ENCODE measurements at regions not wholly inside any gene's neighbourhood (a gene's known extent, or its start where the extent isn't known, plus 50 kb on each side); places are given as distances from the start of the nearest gene placed in this dataset.
A peak's percentile ranks its signal among the peaks of the same experiment; 100 is the strongest.

DNA sequence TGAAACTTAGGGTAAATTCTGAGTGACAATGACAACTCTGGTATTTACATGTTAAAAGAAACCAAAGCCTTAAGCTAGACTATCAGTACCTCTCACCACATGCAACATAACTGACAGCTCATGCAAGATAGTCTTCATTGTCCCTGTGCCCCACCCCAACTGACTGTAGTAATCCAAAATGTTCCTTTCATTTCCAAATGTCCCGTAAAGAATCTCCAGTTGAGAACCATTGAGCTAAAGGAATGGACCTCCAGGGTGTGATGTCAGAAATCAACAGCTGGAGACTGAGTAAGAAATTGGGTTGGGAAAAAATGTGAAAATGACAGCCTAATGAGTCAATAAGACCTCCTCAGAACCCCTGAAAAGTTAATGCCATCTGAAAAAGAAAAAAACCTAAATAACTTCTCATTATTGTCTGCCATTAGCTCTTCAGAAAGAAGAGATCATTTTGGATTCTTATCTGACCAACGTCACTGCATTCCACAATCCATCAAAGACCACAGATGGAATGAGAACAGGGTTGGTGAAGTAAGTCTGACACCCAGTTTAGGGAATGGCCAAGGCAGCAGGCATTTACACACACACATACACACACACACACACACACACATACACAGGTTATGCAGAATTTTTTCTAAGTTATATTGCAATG lies 51.7 kb upstream of the ACVR2A start:
- peak; percentile 26 for DNase-seq (ENCODE audit: low spot score)

DNA sequence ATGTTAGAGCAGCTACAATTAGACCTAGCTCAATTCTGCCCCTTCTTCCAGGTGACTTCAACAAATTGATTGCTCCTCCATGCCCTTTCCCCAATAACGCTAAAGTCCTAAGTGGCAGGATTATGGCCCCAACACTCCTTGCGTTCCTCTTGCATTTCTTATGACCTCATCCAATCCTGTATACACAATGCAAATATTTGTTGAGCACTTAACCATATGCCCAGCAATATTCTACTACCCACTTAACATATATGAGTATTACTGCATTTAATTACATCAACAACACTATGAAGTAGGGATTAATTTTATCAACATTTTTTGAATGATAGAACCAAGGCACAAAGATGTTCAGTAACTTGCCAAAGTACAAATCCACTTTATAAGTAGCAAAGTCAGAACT lies 54.2 kb upstream of the ACVR2A start:
- no peak for DNase-seq (ENCODE audit: low spot score)

GRCh38 chr2:147789720-147790119 lies 55.1 kb upstream of the ACVR2A start:
- no peak for DNase-seq (ENCODE audit: low spot score)

DNA sequence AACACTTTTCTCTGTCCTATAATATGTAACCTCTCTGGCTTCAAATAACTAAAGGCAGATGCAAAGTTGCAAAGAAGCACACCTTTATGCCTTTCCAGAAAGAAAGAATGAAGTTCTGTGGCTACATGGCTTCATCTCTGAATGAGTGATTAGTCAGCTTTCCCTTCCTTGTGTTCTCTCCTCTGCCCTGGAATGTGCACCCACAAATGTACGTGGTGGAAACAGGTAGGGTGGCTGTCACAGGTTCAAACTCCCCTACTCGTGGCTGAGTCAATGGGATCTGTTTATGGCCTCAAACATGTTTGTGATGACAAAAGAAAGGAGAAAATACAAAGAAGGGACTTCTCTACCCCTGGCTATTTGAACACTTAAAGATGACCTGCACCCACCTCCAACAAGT lies 55.5 kb upstream of the ACVR2A start:
- DNase-seq (ENCODE audit: low spot score): peak; percentile 37

GRCh38 chr2:147782141-147782930 lies 62.5 kb upstream of the ACVR2A start:
- DNase-seq (ENCODE audit: low spot score): peak; percentile 63

- DNase-seq (ENCODE audit: low spot score): no peak
These were observed 65.4 kb upstream of the ACVR2A start for GRCh38 chr2:147779440-147779839.

- DNase-seq (ENCODE audit: low spot score): no peak
These were observed 67.4 kb upstream of the ACVR2A start for GRCh38 chr2:147777394-147777793.

DNA sequence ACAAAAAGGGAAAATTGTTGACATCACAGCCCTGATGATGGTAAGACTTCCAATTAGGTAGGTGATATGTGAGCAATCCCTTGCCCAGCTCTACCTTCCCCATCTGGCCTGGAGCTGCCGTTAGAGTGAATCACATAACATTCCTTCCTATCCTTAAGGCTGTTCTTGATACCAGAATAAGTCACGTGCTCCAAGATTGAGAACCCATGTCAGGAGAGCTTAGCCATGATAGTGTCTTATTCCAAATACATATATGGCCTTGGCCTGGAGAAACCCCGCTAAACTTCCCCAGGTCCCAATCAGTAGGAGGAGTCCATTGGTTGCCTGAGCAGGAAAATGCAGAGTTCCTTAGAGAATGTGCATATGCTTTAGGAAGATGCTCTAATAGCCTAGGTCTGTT lies 70.0 kb upstream of the ACVR2A start:
- no peak for DNase-seq (ENCODE audit: low spot score)

DNA sequence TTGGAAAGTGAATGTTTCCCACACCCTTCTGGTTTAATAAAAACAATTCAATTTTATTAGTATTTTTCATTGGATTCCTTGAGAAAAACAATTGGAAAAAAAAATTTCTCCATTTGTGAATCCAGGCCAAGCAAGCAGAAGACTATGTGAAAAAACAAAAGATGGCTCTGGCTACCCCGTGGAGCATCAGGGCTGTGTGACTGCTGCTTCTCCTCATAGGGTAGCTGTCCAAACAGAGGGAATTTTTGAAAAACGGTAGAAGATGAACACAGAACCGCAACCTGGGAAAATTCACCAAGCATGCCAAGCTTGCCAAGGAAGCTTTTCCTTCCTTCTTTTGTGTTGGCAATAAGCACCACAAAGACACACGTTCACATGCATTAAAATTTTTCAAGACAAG lies 71.3 kb upstream of the ACVR2A start:
- DNase-seq (ENCODE audit: low spot score): no peak

DNA sequence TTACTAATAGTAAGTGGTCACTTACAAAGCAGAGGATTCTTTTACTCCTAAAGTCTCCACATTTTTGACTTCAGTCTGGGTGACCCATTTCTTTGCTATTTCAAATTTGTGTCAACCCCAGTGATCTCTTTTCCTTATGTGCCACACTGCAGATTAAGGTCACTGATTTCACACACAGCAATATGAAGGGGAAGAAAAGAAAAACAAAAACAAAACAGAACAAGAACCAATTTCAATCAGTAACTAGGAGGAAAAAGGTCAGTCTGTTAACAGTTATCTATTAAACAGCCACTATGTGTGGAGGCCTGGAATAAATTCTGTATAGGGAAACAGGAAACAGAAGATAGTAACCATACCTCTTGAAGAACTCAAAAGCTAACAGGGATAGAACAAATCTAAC lies 72.0 kb upstream of the ACVR2A start:
- DNase-seq (ENCODE audit: low spot score): peak; percentile 20

DNA sequence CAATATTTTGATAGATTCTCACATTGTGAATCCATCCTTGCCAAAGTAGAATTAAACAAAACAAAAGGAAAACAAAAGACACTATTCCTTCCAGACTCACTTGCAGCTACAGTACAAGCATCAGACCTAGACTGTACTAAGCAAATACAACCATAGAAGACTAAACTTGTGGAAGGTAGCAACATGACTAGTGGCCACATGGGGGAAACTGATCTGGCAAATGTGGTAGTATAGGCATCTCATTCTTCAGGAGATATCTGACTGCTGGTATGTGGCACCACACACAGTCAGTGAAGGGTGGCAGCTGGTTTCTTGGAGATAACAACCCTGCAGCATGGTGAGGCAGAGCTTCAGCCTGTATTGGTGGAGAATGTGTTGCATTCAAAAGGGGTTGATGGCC lies 81.0 kb upstream of the ACVR2A start:
- DNase-seq (ENCODE audit: low spot score): no peak

DNA sequence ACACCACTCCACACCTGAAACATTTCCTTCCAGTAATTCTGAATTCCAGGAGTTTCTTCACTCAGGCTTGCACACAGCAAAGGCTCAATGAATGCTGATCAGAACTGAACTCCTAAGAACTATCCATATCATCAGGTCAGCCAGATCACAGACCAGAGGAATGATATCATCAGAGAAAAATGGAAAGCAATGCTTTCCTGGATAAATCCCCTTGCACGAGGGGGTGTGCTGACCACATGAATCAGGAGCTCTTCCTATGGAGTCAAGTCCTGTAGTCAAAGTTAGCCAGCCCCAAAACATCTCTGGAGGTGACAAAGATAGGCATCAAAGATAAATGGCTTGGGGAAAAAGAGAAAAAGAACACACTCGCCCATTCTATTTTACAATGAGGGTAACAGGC lies 83.8 kb upstream of the ACVR2A start:
- DNase-seq (ENCODE audit: low spot score): peak; percentile 31

DNA sequence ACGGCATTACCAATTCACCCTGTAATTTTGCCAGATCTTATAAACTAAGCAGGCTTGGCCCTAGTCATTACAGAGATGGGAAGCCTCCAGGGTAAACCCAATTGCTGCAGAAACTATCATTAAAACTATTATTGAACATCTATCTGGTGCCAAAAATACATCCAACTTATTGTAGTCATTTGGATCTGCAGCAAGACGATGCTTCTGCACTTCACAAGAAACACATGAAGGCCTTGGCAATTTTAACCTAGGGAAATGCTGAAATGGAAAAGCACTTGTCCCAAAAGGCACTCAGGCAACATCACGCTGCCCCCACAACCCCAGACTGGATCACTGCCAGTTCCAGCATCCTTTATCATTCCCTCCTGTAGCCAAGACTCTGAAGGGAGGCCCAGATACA lies 85.3 kb upstream of the ACVR2A start:
- DNase-seq (ENCODE audit: low spot score): no peak

DNA sequence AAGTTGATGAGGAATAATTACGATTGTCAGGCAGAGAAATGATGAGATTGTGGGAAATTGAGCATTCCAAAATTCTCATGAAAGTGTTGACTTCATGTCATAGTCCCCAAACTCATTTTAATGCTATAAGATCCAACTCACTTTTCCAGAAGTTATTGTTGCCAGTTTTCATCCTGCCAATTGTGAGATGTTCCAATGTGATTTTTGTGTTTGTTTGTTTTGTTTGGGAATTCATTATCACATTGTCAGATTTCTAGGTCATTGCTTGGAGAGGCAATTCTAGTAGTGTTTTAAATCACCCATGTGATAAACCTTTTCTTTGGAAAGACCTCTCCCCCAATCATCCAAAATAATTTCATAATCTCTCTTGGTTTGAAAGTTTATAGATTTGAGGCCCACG lies 86.0 kb upstream of the ACVR2A start:
- no peak for DNase-seq (ENCODE audit: low spot score)

GRCh38 chr2:147756069-147756468 lies 88.8 kb upstream of the ACVR2A start:
- DNase-seq (ENCODE audit: low spot score): no peak

GRCh38 chr2:147740211-147740927 lies 104.5 kb upstream of the ACVR2A start:
- DNase-seq (ENCODE audit: low spot score): peak; percentile 4

- DNase-seq (ENCODE audit: low spot score): peak; percentile 28
These were observed 105.3 kb upstream of the ACVR2A start for GRCh38 chr2:147739508-147739907.

- no peak for DNase-seq (ENCODE audit: low spot score)
These were observed 126.0 kb upstream of the ACVR2A start for GRCh38 chr2:147718831-147719230.

DNA sequence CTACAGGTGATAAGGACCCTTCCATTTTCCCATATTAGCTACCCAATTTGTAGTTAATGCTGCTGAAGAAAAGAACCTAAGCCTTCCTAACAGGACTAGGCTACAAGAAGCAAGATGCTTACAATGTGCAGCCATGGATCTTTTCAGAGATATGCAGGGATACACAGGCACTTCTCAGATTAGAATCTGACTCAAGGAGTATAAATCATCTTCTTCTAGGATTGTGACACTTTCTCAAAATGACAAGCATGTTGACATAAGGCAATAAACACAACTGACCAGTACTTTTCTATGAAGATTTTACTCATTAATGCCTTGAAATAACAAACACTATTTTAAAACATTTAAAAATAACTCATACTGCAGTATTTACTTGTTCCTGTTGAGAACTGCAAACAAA lies 127.9 kb upstream of the ACVR2A start:
- DNase-seq (ENCODE audit: low spot score): no peak

DNA sequence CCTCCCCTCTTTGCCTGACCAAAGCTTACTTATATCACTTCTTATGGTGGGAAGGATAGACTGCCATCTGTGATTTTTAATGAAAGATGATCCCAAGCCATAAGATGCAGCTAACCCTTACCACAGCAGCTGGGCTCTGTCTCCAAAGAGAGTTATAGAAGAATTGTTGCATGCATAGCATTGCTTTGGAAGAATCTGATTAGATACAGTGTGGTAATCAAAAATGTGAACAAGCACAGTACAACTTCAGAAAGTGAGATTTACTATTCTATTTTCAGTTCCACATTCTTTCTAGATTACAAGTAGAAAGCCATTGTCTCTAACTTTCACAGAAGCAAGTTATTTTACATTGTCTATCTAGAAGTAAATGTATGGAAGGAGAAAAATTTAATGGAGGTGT lies 129.0 kb upstream of the ACVR2A start:
- DNase-seq (ENCODE audit: low spot score): no peak

- no peak for DNase-seq (ENCODE audit: low spot score)
These were observed 130.2 kb upstream of the ACVR2A start for GRCh38 chr2:147714582-147714981.

- DNase-seq (ENCODE audit: low spot score): no peak
These were observed 131.5 kb upstream of the ACVR2A start for GRCh38 chr2:147713349-147713748.

DNA sequence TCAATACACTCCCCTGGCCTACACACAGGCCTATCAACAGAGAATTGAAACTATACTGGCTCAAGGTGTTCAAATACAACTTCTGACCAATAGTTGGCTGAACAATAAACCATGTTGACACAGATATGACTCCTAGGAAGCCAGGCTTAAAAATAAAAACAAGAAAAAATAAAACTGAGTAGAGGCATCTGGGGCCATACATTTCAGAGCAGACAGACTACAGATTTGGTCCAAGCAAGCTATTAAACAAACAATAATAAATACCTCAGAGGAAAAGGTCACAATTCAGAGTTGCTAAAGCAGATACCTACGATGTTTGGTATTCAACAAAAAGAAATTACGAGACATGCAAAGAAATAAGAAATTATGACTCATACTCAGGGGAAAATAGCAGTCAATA lies 132.8 kb upstream of the ACVR2A start:
- no peak for DNase-seq (ENCODE audit: low spot score)

All from kidney tubule cell (primary cell).